ENCODE measurements at regions not wholly inside any gene's neighbourhood (a gene's known extent, or its start where the extent isn't known, plus 50 kb on each side); places are given as distances from the start of the nearest gene placed in this dataset.

DNA sequence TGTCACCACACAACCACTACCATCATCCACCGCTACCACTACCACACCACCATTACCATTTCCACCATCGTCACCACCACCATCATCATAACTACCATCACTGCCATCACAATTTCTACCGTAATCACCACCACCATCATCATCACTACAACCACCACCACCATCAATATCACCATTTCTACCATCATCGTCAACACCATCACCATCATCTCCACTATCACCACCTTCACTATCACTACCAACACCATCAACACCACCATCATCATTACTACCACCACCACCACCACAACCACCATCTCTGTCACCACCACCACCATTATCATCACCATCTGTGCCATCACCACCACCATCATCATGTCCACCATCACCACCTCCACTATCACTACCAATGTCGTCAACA lies 524.5 kb upstream of the C16orf82 start:
- H3K4me3 ChIP-seq (ENCODE audit: control insufficient read depth, low read depth, low read length): no peak overlapping the region
- DNase-seq (ENCODE audit: low read depth): no peak
- TF ChIP-seq, protein P1, sequence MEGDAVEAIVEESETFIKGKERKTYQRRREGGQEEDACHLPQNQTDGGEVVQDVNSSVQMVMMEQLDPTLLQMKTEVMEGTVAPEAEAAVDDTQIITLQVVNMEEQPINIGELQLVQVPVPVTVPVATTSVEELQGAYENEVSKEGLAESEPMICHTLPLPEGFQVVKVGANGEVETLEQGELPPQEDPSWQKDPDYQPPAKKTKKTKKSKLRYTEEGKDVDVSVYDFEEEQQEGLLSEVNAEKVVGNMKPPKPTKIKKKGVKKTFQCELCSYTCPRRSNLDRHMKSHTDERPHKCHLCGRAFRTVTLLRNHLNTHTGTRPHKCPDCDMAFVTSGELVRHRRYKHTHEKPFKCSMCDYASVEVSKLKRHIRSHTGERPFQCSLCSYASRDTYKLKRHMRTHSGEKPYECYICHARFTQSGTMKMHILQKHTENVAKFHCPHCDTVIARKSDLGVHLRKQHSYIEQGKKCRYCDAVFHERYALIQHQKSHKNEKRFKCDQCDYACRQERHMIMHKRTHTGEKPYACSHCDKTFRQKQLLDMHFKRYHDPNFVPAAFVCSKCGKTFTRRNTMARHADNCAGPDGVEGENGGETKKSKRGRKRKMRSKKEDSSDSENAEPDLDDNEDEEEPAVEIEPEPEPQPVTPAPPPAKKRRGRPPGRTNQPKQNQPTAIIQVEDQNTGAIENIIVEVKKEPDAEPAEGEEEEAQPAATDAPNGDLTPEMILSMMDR (IDR thresholded peaks at IDR 0.05; ENCODE audit: control insufficient read depth, insufficient read depth, low read depth, low read length, missing control alignments): no peak

DNA sequence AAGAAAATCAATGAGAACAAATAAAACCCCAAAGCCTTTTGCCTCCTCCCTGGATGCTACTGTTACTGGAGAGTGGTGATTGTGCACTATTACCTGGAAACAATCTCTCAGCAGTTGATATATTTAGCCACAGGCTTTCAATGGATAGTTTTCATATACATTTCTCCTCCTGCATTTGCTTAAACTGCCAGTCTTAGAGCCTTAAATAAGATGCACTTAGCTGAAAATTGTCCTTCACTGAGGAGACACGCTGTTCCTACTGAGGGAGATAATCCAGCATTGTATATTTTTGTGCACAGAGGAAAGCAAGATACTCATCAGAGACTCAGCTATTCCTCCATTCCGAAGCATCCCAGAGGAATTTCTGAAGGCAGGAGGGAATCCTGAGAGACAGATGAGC lies 520.2 kb upstream of the C16orf82 start:
- H3K4me3 ChIP-seq (ENCODE audit: control insufficient read depth, low read depth, low read length): no peak overlapping the region
- TF ChIP-seq, protein P1 (IDR thresholded peaks at IDR 0.05; ENCODE audit: control insufficient read depth, insufficient read depth, low read depth, low read length, missing control alignments): no peak
- no peak for DNase-seq (ENCODE audit: low read depth)

DNA sequence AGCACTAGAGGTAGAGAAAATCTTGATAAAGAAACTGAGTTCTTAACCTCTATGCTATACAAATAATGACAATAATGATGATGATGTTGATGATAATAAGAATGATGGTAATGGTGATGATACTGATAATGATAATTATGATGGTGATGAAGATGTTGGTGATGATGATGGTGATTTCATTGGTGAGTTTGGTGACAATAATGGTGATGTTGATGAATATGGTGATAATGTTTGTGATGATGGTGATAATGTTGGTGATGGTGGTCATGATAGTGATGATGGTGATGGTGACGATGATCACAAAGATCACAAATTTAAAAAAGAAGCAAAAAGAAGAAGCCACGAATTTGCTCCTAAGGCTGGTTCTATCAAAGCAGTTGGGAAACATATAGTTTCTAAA lies 519.0 kb upstream of the C16orf82 start:
- no peak for DNase-seq (ENCODE audit: low read depth)
- H3K4me3 ChIP-seq (ENCODE audit: control insufficient read depth, low read depth, low read length): no peak overlapping the region
- TF ChIP-seq, protein P1 (IDR thresholded peaks at IDR 0.05; ENCODE audit: control insufficient read depth, insufficient read depth, low read depth, low read length, missing control alignments): no peak

DNA sequence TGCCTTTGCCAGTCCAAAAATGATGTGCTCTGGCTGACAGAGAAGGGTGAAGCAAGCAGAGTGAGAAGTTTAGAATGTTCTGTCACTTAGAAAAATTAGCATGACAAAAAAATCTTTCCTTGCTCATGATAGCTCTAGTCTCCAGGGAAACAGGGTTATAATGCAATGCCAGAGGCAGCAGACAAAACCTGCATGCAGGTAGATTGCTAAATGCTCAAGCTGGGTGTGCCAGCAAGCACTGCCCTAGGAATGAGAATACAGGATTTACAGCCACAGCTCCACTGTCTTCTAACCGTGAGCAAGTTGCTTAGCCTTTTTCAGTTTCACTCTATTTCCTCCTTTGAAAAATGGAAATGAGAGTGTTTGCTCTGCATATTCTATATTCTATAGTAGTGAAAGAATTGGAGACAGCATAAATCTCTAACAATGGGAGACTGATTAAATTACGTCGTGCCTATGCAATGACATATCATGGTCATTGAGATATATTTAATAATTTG lies 516.6 kb upstream of the C16orf82 start:
- no peak overlapping the region for H3K4me3 ChIP-seq (ENCODE audit: control insufficient read depth, low read depth, low read length)
- no peak for DNase-seq (ENCODE audit: low read depth)
- TF ChIP-seq, protein P1 (IDR thresholded peaks at IDR 0.05; ENCODE audit: control insufficient read depth, insufficient read depth, low read depth, low read length, missing control alignments): no peak

DNA sequence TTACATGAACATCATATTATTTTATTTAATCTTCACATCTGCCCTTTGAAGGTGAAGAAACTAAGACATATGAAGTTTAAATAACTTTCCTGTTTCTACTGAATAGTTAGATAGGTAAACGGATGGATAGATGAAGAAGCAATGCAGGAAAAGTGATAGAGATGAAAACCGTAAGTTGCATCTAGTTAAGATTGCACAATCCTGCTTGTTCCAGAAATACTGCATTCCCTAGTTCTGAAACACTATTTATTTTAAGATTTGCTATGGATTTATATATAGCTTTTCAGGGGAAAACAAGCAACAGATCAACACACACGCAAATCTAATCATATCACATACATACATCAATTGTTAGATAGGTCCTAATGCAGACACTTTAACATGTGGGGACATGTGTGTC lies 512.7 kb upstream of the C16orf82 start:
- TF ChIP-seq, protein P1 (IDR thresholded peaks at IDR 0.05; ENCODE audit: control insufficient read depth, insufficient read depth, low read depth, low read length, missing control alignments): no peak
- H3K4me3 ChIP-seq (ENCODE audit: control insufficient read depth, low read depth, low read length): no peak overlapping the region
- DNase-seq (ENCODE audit: low read depth): no peak

DNA sequence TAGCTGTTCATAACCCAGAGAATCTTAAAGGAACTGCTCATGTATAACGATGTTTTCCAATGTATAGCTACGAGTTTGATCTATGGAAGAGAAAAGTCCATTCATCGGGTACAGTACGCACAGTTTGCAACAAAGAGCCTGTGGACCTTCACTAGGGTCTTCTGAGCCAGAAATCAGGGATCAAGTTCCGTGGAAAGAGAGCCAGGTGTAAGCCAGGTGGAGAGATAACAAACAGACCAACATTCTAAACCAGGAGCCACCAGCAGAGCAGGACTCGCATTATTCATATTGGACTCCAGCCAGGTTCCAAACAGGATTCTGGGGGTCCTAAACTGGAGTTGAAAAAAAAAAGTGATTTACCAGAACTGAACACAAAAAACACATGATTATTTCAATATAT lies 505.4 kb upstream of the C16orf82 start:
- H3K4me3 ChIP-seq (ENCODE audit: control insufficient read depth, low read depth, low read length): no peak overlapping the region
- DNase-seq (ENCODE audit: low read depth): no peak
- TF ChIP-seq, protein P1 (IDR thresholded peaks at IDR 0.05; ENCODE audit: control insufficient read depth, insufficient read depth, low read depth, low read length, missing control alignments): no peak

DNA sequence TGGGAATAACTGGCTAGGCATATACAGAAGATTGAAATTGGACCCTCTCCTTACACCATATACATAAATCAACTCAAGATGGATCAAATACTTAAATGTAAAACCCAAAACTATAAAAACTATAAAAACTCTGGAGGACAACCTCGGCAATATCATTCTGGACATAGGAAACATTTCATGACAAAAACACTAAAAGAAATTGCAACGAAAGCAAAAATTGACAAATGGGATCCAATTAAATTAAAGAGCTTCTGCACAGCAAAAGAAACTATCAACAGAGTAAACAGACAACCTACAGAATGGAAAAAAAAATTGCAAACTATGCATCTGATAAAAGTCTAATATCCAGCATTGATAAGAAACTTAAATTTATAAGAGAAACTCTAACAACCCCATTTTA lies 503.7 kb upstream of the C16orf82 start:
- DNase-seq (ENCODE audit: low read depth): no peak
- H3K4me3 ChIP-seq (ENCODE audit: control insufficient read depth, low read depth, low read length): no peak overlapping the region
- TF ChIP-seq, protein P1 (IDR thresholded peaks at IDR 0.05; ENCODE audit: control insufficient read depth, insufficient read depth, low read depth, low read length, missing control alignments): no peak

Measured in AG09309 (cell line).